HG02981 (cell line): ENCODE measurements at regions not wholly inside any gene's neighbourhood (a gene's known extent, or its start where the extent isn't known, plus 50 kb on each side); places are given as distances from the start of the nearest gene placed in this dataset.
A peak's percentile ranks its signal among the peaks of the same experiment; 100 is the strongest.

ENCODE experiments used
- ATAC-seq: cut with Tn5 transposase; IDR thresholded peaks from one replicate; pipeline ENCODE4 v1.9.1; 2021; ENCODE audit warnings: mild to moderate bottlenecking, moderate library complexity; ENCODE audit not compliant: unreplicated experiment

DNA sequence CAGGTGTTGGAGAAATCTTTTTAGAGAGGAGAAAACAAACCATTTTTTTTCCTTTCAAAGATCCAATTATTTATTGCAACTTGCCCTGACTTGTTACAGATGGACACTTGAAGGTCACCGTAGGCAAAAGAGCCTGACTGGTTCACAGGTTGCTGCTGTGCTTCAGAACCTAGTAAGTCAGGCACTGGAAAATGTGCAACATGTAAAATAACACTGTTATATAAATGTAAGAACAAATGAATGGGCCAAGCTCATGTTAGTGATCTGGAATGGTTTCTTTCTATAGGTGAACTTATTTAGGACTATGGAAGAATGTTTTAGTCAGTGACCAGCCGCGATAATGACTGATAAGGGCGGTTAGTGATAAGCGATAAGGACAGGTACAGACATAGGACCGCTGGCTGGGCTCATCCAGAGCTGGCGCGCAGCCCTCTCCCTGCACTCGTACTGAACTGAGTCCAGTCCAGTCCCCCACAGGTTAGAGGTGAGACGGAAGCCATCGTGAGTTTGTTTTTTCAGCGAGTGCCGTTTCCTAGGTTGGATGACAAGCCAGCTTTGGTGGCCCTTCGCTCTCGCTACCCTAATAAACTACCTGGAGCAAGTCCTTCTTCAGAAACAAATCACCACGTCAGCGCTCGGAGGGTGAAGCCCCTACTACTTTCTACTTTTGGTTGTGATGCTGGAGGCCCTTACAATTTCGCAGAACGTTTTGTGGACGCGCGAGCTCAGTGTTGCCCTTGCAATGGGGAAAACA is 94.4 kb upstream of the PRDM1 start:
- ATAC-seq = peak; percentile 26

DNA sequence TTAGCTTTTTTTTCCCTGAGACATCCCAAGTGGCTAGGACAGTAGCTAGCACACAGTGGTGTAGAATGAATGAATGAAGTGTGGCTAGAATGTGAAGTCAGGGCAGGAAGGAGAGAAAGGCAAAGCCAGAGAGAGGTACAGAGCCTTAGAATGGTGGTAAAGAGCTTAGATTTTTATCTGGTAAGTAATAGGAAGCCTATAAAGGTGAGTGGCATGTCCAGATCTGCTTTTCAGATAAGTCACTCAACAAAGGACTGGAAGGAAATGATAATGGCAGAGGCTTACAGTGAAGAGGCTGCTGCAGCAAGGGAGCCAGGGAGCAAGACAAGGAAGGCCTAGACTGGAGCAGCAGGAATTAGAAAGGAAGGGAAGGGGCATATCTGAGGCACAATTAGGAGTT is 96.0 kb upstream of the PRDM1 start:
- ATAC-seq = no peak

DNA sequence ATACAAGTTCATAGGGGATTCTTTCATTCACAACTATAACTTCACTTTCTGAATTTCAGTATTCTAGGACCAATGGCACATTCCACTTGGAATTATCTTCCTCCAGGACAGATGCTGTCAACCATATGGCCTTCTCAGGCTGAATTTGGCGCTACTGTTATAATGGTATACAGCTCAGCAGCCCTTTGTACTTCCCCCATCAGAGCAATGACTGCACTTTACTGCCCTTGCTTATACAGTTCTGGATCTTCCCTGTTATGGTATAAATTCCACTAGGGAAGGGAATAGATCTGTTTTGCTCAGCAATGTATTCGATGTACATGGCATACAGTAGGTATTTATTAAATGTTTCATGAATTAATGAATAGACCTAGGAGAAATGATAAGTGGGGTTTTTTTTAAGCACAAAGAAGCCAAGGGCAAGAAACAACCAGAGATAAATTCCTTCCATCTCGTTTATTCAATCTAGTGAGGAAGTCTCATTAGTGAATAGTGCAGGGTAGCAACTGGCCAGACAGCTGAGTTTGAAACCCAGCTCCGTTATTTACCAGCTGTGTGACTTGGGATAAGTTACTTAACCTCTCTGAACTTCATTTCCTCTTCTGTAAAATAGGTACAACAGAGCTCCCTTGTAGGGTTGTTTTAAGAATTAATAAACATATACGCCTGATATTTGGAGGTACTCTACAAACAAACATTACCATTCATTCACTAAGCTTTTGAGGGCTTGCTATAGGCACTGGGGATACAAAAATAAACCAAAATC is 97.1 kb upstream of the PRDM1 start:
- no peak for ATAC-seq

DNA sequence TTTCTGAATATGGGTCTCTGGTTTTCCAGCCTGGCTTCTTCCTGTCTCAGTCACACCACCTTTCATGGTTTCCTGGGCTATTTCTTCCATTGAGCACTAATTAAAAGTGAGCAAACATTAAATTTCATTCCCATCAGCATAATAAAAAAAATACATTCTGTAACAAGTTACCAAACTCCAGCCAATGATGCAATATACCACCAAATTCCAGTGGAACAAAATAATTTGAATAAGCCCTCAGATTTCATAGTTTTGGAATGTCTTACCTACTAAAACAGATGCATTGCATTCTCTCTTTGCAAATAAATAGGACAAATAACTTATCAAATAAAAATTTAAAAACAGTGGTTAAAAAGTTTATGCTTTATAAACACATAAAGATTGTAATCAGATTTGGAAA is 97.8 kb upstream of the PRDM1 start:
- no peak for ATAC-seq

DNA sequence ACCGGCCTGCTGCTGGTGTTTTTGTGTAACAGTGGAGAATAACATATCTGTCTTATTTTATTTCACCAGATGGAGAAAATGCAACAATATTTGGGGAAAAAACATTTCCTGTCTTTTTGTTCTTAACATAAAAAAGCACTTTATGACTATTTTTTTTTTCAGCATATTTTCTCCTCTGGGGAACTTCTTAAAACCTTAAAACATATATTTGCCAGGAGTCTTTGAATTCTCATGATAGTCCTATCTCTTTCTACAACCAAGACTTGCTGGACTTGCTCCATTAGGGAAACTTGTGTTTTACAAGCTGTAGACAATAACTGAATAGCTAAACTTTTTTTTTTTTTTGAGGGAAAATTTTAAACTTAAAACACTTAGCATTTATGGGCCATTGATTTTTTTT is 98.6 kb upstream of the PRDM1 start:
- no peak for ATAC-seq

DNA sequence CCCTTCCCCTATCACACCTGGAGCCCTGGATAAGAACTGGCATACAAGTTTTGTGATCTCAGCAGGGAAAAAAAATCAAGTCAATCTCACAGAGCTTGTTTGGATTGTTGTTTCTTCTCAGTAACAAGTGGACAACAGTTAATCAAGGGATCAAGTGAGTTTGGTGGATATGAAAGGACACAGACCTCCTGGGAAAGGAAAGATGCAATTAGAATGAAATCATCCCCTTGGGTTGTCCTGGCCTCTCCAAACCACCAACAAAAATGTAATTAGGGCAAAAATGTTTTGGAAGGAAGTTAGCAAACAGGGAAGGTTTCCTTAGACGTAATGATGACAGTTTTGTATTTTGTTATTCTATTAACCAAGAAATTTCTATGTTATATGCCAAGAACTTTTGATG is 99.1 kb upstream of the PRDM1 start:
- no peak for ATAC-seq

DNA sequence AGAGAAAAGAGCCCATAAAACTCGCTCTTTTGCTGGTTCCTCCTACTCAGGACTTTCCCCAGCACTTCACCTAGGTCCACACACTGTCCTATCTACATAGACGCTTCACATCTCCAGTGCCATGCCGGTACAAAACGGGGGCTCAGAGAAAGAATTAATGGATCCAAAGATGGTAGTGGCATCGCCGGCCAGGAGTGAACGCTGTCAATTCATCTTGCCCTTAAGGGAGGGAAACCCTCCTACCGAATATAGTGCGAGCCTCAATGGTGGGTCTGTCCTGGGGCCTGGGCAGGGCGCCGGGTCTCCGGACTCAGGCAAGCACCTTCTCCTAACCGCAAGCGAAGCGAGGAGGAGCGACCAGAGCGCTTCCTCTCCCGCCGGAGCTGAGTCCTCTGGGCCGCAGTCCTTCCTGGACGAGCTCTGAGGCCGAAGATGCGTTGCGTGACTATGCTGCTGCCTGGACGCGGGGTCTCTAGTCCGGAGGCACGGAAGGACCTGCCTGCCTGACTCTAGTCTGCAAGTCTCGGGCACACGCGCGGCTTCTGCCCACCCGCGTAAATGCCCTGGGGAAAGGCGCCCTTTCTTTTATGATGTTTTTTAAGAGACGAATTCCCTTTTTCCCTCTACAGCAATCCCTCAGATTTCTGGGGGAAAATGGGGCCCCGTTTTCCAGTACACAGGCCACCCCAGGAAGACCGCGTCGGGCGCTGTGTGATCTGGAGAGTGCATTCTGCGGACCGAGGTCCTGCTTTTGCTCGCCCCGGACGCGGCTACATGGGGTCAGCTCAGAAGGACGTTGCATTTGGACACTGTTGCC is 100.1 kb upstream of the PRDM1 start:
- no peak for ATAC-seq

DNA sequence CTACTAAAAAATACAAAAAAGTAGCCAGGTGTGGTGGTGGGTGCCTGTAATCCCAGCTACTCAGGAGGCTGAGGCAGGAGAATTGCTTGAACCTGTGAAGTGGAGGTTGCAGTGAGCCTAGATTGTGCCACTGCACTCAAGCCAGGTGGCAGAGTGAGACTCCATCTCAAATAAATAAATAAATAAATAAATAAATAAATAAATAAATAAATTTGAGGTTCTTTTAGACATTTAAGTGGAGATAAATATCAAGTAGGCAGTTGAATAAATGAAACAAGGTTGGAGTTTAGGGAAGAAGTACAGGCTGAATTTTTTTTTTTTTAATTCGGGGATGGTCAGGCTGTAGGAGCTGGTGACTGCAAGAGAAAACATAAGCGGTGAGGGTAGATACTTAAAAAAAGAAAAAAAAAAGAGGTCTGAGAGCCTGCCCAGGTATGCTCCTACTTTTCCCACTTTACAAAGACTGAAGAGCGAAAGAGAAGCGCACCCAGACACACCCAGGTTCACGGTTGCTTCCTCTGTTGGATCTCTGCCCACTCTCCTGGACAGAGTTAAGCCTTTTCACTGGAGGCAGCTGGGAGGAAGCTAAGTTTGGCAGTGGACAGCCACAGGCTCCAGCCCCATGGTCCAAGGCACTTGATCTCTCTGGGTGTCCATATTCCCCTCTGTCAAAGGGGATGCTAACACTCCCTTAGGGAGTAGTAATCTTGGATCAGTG is 100.9 kb upstream of the PRDM1 start:
- no peak for ATAC-seq

DNA sequence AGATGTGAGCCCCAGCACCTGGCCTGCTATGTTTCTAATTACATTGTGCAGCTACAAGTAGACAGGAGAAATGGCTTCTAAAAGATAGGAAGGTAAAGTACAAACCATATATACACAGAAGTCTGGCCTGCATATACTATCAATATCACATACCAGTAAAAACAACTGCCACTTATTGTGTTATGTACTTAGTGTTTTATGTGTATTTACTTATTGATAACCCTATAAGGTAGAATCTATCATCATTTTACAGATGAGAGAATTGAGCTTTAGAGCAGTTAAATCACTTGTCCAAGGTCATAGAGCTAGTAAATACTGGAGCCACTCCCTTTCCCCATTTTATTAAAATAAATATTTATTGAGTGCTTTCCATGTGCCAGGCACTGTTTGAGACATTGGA is 102.4 kb upstream of the PRDM1 start:
- ATAC-seq = no peak

DNA sequence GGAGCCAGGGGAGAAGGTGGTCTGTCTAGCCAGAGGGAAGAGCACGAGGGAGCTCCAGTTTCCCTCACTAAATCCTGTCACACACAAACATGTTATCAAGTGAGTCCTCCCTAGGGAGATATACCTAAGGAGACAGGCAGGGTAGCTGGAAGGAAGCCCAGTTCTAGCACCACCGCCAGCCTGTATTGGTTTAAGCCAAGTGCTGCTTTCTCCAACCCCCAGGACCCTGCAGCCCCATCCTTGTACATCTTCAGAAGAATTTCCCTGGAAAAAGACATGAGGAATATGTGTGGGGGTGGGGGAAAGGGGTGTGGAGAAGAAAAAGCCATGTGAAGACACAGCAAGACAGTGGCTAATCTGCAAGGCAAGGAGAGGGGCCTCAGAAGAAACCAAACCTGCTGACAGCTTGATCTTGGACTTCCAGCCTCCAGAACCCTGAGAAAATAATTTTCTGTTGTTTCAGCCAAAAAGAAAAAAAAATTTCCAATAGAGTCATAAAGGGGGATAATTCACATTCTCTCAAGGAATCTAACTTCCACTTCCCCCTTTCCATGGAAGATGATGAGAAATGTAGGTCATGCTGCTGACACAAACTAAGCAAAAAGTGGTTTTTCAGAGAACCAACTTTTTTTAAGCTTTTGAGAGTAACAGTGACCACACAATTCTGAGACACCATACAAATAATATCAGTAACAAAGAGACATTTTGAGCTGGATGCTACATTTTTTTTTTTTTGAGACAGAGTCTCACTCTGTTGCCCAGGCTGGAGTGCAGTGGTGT is 103.2 kb upstream of the PRDM1 start:
- ATAC-seq = no peak

DNA sequence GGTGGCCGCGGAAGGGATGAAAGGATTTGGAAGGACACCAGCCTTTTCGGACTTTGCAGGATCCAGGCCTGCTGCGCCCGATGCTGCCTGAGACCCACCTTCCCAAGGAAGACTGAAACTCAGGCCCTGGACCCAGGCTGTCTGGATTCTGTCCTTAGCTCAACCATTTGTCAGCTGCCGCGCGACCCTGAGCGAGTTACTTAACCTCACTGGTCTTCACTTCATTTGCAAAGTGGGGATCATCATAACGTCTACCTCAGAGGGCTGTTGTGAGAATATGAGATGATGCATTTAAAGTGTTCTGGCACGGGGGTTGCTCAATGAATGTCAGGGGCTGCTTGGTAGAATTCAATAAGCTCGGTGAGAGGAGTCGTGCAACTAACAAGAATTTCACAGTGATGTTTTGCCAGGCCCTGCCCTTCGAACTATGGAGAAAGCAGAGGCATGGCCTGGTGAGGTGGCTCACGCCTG is 104.2 kb upstream of the PRDM1 start:
- ATAC-seq = no peak

DNA sequence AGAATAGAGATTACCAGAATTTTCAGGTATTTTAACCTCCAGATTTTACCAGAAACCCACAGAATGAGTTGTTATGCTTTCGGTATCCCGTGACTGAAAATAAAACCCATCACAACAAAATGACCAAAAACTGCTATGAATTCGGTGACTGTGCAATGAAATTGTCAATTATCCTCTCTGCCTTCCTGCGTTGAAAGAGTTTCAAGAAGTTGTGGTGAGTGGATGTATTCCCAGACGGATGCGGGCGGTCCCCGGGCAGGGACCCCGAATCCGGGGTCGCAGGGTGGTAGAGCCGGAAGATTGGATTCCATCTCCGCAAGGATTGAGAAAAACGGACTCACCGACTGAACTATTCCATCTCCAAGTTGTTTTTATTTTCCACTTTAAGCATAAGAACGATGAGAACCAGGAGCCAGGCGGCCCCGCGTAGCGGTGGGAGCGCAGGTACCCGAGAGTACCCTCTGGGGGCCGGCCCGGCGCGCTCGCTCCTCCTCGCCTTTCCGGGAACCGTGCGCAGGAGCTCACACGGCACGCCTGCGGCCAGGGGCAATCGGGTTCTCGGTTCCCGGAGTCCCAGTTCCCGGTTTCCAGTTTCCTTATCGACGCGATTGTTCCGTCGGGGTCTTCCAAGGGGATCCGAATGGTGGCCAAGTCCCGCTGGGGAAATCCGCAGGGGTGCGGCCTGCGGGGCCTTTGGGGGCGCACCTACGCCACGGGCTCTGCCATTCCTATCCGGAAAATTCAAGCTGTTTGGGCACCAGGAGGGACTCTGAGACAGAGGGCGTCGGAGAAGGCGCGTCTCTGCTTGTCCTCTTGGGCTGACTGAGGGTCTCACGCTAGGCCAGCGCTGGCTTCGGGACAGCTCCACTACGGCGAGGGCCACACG is 104.9 kb upstream of the PRDM1 start:
- ATAC-seq = no peak

DNA sequence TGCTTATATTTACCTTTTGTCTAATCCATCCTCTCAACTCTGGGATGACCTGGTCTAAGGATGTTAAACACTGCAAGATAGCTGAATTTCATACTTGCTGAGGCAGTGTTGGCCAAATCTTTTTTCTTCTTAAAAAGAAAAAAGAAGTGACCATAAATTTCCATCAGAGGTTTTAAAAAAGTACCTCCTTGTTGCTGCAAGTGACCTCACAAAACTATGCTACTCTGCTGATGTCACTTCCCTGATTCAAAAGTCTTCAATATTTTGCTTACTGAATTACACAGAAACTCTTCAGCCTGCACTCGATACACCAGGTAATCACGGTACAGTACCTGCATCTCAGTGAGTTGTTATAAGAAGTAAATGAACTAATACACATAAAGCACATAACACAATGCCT is 107.2 kb upstream of the PRDM1 start:
- ATAC-seq = no peak

DNA sequence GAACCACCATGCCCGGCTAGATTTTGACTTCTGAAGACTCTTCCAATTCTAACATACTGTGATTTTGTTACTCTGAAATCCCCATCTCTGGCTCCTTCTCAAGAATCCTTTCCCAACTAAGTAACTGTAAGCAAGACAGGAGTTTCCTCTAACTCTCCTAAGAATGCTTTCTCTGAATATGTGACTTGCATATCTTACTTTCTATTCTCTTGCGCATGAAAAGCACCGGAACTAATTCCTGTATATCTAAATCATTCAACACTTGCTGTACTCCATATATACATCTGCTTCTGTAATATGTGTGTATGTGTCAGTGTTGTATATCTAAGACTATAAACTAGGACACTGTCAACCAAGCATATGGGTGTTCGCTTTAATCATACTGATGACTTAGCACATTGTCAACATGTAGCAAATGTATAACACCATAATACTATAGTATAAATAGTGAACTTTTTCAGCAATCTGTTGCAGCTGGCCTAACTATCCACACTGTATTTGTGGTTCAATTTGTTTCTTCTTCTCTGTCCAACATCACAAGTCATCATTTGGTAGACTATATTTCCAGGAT is 108.1 kb upstream of the PRDM1 start:
- ATAC-seq = no peak

DNA sequence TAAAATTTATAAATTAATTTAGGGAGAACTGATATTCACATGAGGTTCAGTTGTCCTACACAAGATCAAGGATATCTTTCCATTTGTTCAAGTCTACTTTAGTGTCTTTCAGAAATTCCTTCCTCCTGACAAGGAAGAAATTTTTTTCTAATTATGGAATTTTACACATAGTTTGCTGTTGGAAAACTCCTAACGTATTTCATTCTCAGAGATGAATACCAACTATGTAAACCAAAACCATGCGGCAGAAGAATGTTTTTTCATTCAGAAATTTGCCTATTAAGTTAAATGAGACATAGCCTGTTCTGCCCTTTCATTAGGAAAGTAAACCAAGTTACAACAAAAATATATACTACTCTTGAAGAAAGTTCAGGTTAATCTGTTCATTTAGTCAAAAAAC is 111.2 kb upstream of the PRDM1 start:
- ATAC-seq = no peak

DNA sequence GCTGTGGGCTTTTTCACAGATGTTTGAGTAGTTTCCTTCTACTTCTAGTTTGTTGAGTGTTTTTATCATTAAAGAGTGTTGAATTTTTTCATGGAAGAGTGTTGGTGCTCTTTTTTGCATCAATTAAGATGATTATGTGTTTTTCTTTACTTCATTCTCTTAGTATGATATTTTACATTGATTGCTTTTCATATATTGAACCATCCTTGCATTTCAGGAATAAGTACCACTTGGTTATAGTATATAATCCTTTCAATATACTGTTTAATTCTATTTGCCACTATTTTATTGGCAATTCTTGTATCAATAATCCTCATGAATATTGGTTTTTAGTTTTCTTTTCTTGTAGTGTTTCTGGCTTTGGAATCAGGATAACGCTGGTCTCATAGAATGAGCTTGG is 113.7 kb upstream of the PRDM1 start:
- ATAC-seq = no peak

DNA sequence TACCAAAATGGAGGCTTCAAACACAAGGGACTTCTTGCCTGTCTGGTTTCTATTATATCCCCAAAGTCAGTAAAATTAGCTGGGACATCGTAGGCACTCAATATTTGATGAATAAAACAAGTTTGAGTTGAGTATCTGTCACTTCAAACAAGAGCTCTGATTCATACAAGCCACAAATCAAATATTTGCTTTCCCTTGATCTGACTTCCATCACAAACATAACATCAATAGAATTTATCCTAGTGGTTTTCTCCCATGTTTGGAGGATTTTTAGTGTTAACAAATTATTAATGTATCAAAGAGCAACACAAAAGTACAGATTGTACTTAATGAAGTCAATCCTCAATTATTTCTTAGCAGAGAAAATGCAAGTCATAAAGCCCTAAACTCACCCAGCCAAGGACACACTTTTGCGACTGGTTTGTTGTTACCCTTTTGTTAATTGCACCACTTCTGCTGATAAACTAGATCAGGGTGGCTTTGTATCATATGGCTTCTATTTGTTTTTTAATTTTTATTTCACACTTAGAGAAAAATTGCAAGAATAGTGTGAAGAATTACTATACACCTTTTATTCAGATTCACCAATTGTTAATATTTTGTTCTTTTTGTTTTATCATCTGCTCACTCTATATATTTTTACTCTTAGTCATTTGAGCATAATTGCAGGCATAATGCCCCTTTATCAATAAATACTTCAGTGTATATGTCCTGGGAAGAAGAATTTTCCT is 117.4 kb upstream of the PRDM1 start:
- ATAC-seq = no peak

DNA sequence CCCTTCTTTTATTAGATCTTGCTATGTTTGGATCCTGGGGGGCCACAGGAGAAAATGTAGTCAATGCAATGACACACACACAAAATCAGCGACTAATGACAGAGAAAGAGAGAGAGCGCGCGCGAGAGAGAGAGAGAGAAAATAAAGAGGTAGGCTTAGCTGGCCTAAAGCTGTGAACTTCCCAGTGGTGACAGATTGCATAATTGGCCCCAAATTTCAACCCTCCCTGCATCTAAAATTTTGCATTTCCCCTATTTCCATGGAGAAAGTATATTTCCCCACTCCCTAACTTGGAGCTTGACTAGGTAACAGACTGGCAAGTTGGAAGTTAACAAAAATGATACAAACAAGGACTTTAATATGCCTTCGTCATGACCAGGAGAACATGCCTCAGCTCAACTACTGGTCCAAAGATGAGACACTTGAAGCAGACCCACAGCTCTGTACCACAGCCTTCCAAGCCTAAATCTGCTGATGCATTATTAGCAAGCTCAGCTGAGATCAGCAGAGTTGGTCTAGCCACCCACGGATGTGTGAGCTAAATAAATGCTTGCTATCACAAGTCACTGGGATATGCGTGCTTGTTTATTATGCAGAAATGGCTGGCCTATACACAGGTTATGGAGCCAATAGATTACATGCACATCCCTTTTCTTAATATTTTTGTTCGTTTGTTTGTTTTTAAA is 118.1 kb upstream of the PRDM1 start:
- ATAC-seq = no peak
